H1 (cell line): ENCODE measurements at regions not wholly inside any gene's neighbourhood (a gene's known extent, or its start where the extent isn't known, plus 50 kb on each side); places are given as distances from the start of the nearest gene placed in this dataset.

ENCODE experiments used
- CTCF ChIA-PET: fragments of 300-600 bp; sonication (Branson Sonifier 250); formaldehyde crosslinking; loops from one replicate; lab custom pipeline; 2021; ENCODE audit not compliant: partially characterized antibody; lab: Charles Lee
- POLR2A ChIA-PET: fragments of 300-600 bp; sonication (Branson Sonifier 250); formaldehyde crosslinking; loops from one replicate; lab custom pipeline; 2021; ENCODE audit warnings: inconsistent platforms; ENCODE audit not compliant: partially characterized antibody; lab: Charles Lee
- DNase-seq, 2 experiments: peaks; one replicate each; pipeline versions ENCODE4 v3.0.0 to v3.0.0-alpha.2; 2010 to 2022; ENCODE audit warnings: low spot score in 2 of 2, low read depth in 1 of 2, mixed read lengths in 1 of 2
- FAIRE-seq: peaks from 2 replicates; lab custom pipeline; 2011; peaks lifted over from hg19 to GRCh38; lab: Jason Lieb, UNC
- H2AFZ ChIP-seq: 2 replicates; pipeline ENCODE4 v1.8.1; 2012; ENCODE audit warnings: low read length, inconsistent platforms
- H2AK5ac ChIP-seq: 2 replicates; pipeline ENCODE4 v1.6.1; 2013; ENCODE audit warnings: low read depth, low read length
- H2BK120ac ChIP-seq: replicated peaks from 2 replicates; pipeline ENCODE3; 2013; ENCODE audit warnings: low read depth, low read length, inconsistent platforms
- H2BK12ac ChIP-seq: 2 replicates; pipeline ENCODE4 v1.6.1; 2013; ENCODE audit warnings: low read depth, low read length
- H2BK15ac ChIP-seq: 2 replicates; pipeline ENCODE4 v1.6.1; 2013; ENCODE audit warnings: low read length
- H2BK20ac ChIP-seq: 2 replicates; pipeline ENCODE4 v1.6.1; 2013; ENCODE audit warnings: low read length
- H2BK5ac ChIP-seq: 2 replicates; pipeline ENCODE4 v1.6.1; 2013; ENCODE audit warnings: low read depth, low read length
- H3K14ac ChIP-seq: 2 replicates; pipeline ENCODE4 v1.6.1; 2013; ENCODE audit warnings: inconsistent platforms; ENCODE audit not compliant: insufficient read length
- H3K18ac ChIP-seq: 2 replicates; pipeline ENCODE4 v1.6.1; 2013; ENCODE audit warnings: low read length; ENCODE audit errors: extremely low read depth
- H3K23ac ChIP-seq: 2 replicates; pipeline ENCODE4 v1.6.1; 2013; ENCODE audit warnings: inconsistent platforms; ENCODE audit not compliant: insufficient read length
- H3K23me2 ChIP-seq: 2 replicates; pipeline ENCODE4 v1.6.1; 2013; ENCODE audit warnings: low read depth, low read length
- H3K27ac ChIP-seq: 2 replicates; pipeline ENCODE4 v1.6.1; 2011; ENCODE audit warnings: low read depth, low read length, inconsistent platforms
- H3K27me3 ChIP-seq, 4 experiments: replicated peaks in 1 of 4; 1 replicate in 1 of 4; 2 replicates in 3 of 4; pipeline versions ENCODE4 v1.6.1 to v1.8.1; 2011 to 2013; ENCODE audit warnings: low read length in 3 of 4, mild to moderate bottlenecking in 3 of 4, inconsistent platforms in 2 of 4, mixed read lengths in 2 of 4, moderate library complexity in 1 of 4; ENCODE audit not compliant: control insufficient read depth in 3 of 4, insufficient read depth in 3 of 4; ENCODE audit errors: extremely low read depth in 1 of 4
- H3K36me3 ChIP-seq, 4 experiments: 2 replicates each; pipeline versions ENCODE4 v1.6.1 to v1.8.1; 2011 to 2013; ENCODE audit warnings: mild to moderate bottlenecking in 4 of 4, low read length in 3 of 4, moderate library complexity in 2 of 4, control low read depth in 1 of 4, inconsistent platforms in 1 of 4; ENCODE audit not compliant: insufficient read depth in 4 of 4, control insufficient read depth in 2 of 4
- H3K4ac ChIP-seq: replicated peaks from 2 replicates; pipeline ENCODE3; 2013; ENCODE audit warnings: low read length, low read depth, mixed read lengths, inconsistent platforms; ENCODE audit not compliant: insufficient read length
- H3K4me1 ChIP-seq, 4 experiments: replicated peaks in 1 of 4; 1 replicate in 1 of 4; 2 replicates in 3 of 4; pipeline versions ENCODE4 v1.6.1 to v1.8.1; 2011 to 2013; ENCODE audit warnings: low read length in 3 of 4, inconsistent platforms in 2 of 4, mixed read lengths in 1 of 4; ENCODE audit not compliant: insufficient read depth in 4 of 4, control insufficient read depth in 3 of 4
- H3K4me2 ChIP-seq, 2 experiments: 2 replicates each; pipeline versions ENCODE4 v1.6.1 to v1.8.1; 2011 to 2013; ENCODE audit warnings: low read depth in 2 of 2, low read length in 2 of 2, control low read depth in 1 of 2, inconsistent platforms in 1 of 2, mild to moderate bottlenecking in 1 of 2; ENCODE audit not compliant: insufficient read depth in 1 of 2
- H3K4me3 ChIP-seq, 4 experiments: fragments of 200-600, 300-600 bp in 1 of 4; sonication (generic), shearing (Covaris generic), sonication (Bioruptor Twin) in 1 of 4; 2 replicates each; pipeline versions ENCODE4 v1.5.1 to v1.8.1; 2011 to 2016; ENCODE audit warnings: low read length in 4 of 4, low read depth in 3 of 4, control low read depth in 2 of 4, inconsistent platforms in 2 of 4, mild to moderate bottlenecking in 2 of 4, mixed read lengths in 1 of 4, moderate library complexity in 1 of 4; ENCODE audit not compliant: insufficient read depth in 2 of 4; ENCODE audit errors: extremely low read depth in 1 of 4
- H3K56ac ChIP-seq: replicated peaks from 2 replicates; pipeline ENCODE3; 2013; ENCODE audit warnings: low read depth, mild to moderate bottlenecking, mixed read lengths, low read length, inconsistent platforms; ENCODE audit not compliant: insufficient read length
- H3K79me1 ChIP-seq: 2 replicates; pipeline ENCODE4 v1.6.1; 2013; ENCODE audit warnings: low read depth, low read length, control low read depth
- H3K79me2 ChIP-seq, 2 experiments: 2 replicates each; pipeline versions ENCODE4 v1.6.1 to v1.8.1; 2012 to 2013; ENCODE audit warnings: low read length in 2 of 2, mild to moderate bottlenecking in 2 of 2, inconsistent platforms in 1 of 2; ENCODE audit not compliant: insufficient read depth in 2 of 2, control insufficient read depth in 1 of 2
- H3K9ac ChIP-seq, 4 experiments: replicated peaks in 1 of 4; 1 replicate in 1 of 4; 2 replicates in 3 of 4; pipeline versions ENCODE4 v1.6.1 to v1.8.1; 2011 to 2013; ENCODE audit warnings: low read depth in 3 of 4, low read length in 3 of 4, control low read depth in 2 of 4, mild to moderate bottlenecking in 2 of 4, moderate library complexity in 2 of 4, inconsistent platforms in 1 of 4; ENCODE audit errors: extremely low read depth in 1 of 4
- H3K9me3 ChIP-seq, 2 experiments: 2 replicates each; pipeline versions ENCODE4 v1.6.1 to v1.8.1; 2012 to 2013; ENCODE audit warnings: mild to moderate bottlenecking in 2 of 2, moderate library complexity in 2 of 2, control low read depth in 1 of 2, inconsistent platforms in 1 of 2, low read depth in 1 of 2, low read length in 1 of 2, mixed read lengths in 1 of 2; ENCODE audit not compliant: insufficient read depth in 2 of 2
- H4K20me1 ChIP-seq, 2 experiments: replicated peaks in 1 of 2; 2 replicates each; pipeline versions ENCODE3 to v1.8.1; 2011 to 2013; ENCODE audit warnings: inconsistent platforms in 2 of 2, low read length in 2 of 2, mild to moderate bottlenecking in 1 of 2; ENCODE audit not compliant: insufficient read depth in 2 of 2, control insufficient read depth in 1 of 2
- H4K5ac ChIP-seq: 2 replicates; pipeline ENCODE4 v1.6.1; 2013; ENCODE audit warnings: low read length, low read depth, mixed read lengths, inconsistent platforms; ENCODE audit not compliant: insufficient read length
- H4K8ac ChIP-seq: 2 replicates; pipeline ENCODE4 v1.8.0; 2013; ENCODE audit warnings: mild to moderate bottlenecking, moderate library complexity, low read length, inconsistent platforms; ENCODE audit not compliant: insufficient read depth; ENCODE audit errors: extremely low read depth
- H4K91ac ChIP-seq: replicated peaks from 2 replicates; pipeline ENCODE3; 2013; ENCODE audit warnings: low read length, mixed read lengths, inconsistent platforms; ENCODE audit not compliant: insufficient read length
- CBX5 ChIP-seq: fragments of 300-800, 300-1000 bp; sonication (generic); IDR thresholded peaks from 2 replicates; pipeline ENCODE4 v1.7.1; 2016; ENCODE audit warnings: antibody characterized with exemption, low read length, low read depth
- CHD1 ChIP-seq: IDR thresholded peaks from 2 replicates; pipeline ENCODE4 v1.6.1; 2012; ENCODE audit warnings: low read depth, low read length, improper control_type of control experiment
- GABPA ChIP-seq: IDR thresholded peaks from 2 replicates; pipeline ENCODE4 v1.6.1; 2011; ENCODE audit warnings: mild to moderate bottlenecking, low read length, moderate library complexity, borderline replicate concordance; ENCODE audit not compliant: insufficient read depth
- RAD21 ChIP-seq, 2 experiments: IDR thresholded peaks in 1 of 2; conservative IDR thresholded peaks in 1 of 2; 2 replicates each; pipeline ENCODE4 v1.6.1; 2011; ENCODE audit warnings: low read depth in 2 of 2, low read length in 2 of 2, improper control_type of control experiment in 1 of 2, inconsistent platforms in 1 of 2, mild to moderate bottlenecking in 1 of 2, moderate library complexity in 1 of 2
- SAP30 ChIP-seq: fragments of 300-600 bp; sonication (generic); IDR thresholded peaks from 2 replicates; pipeline ENCODE4 v1.7.1; 2012; ENCODE audit warnings: low read length, moderate library complexity, mild to moderate bottlenecking, inconsistent platforms; ENCODE audit not compliant: insufficient read depth, insufficient replicate concordance
- WGBS, 2 experiments: shearing (Covaris generic) in 1 of 2; methylation state at CpG; one replicate each; pipeline versions ENCODE4 v1.1.6 to v1.1.7; 2013 to 2015; ENCODE audit warnings: low lambda C conversion rate in 2 of 2, mixed read lengths in 2 of 2, inconsistent platforms in 1 of 2, low coverage in 1 of 2, missing lambda C conversion rate in 1 of 2; ENCODE audit not compliant: insufficient replicate concordance in 2 of 2, insufficient coverage in 1 of 2, insufficient read length in 1 of 2; ENCODE audit errors: extremely low coverage in 1 of 2, missing lambda C conversion rate in 1 of 2; 5-methylcytosine and 5-hydroxymethylcytosine counted together
- TF ChIP-seq, protein P1 (sequence below), 3 experiments: IDR thresholded peaks; 1 replicate in 2 of 3; 2 replicates in 1 of 3; pipeline versions ENCODE4 v1.5.1 to v1.6.1; 2011; ENCODE audit warnings: low read length in 3 of 3, mild to moderate bottlenecking in 3 of 3, inconsistent platforms in 2 of 3, low read depth in 1 of 3, moderate library complexity in 1 of 3; ENCODE audit not compliant: insufficient read depth in 1 of 3; ENCODE audit errors: control extremely low read depth in 1 of 3
- TF ChIP-seq, protein P2 (sequence below): IDR thresholded peaks from 2 replicates; pipeline ENCODE4 v1.6.1; 2011; ENCODE audit warnings: low read length, improper control_type of control experiment

DNA sequence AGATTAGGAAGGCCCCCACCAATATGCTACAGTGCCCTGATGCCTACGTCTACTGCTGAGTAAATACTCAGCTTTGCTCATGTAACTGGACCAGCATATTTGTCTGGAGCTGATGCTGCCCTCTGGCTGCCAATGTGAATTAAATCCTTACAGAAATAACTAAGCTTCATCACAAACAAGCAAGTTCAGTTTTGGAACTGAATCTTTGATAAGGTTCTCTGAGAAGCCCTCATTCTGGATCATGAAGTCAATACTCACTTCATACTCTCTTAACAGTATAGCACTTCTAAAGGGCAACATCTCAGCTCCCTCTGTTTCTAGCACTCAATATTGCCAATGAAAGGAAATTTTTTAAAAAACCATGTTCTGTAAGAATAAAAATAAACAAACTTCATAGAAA is 246.7 kb downstream of the ETV1 start:
- no peak overlapping the region for H2BK5ac ChIP-seq
- H3K9ac ChIP-seq, result no peak overlapping the region
- no peaks in the 10 kb centered on the region for H3K27me3 ChIP-seq
- POLR2A ChIA-PET, result no interaction called here
- no peak overlapping the region for H3K14ac ChIP-seq
- no peak overlapping the region for H2AFZ ChIP-seq
- H3K36me3 ChIP-seq, result no peaks in the 10 kb centered on the region
- H3K79me1 ChIP-seq, result no peaks in the 10 kb centered on the region
- H3K79me2 ChIP-seq, result no peaks in the 10 kb centered on the region
- no peak overlapping the region for H4K91ac ChIP-seq
- no peak overlapping the region for H3K56ac ChIP-seq
- H3K23ac ChIP-seq, result no peak overlapping the region
- H3K4me1 ChIP-seq, result no peaks in the 10 kb centered on the region
- H2BK15ac ChIP-seq, result no peak overlapping the region
- no peak overlapping the region for H2BK20ac ChIP-seq
- H3K9me3 ChIP-seq, result no peaks in the 10 kb centered on the region
- no peak overlapping the region for H2BK12ac ChIP-seq
- H3K4me2 ChIP-seq, result no peak overlapping the region
- no peak overlapping the region for H2AK5ac ChIP-seq
- no peak overlapping the region for H2BK120ac ChIP-seq
- no peak for DNase-seq
- H4K20me1 ChIP-seq, result no peaks in the 10 kb centered on the region
- no peak overlapping the region for H3K4ac ChIP-seq
- H3K27ac ChIP-seq, result no peak overlapping the region
- TF ChIP-seq GABPA (no peak), RAD21 (IDR thresholded peaks at IDR 0.05 in 1 of 2, conservative IDR thresholded peaks at IDR 0.05 in 1 of 2; ENCODE audit: low read depth in 2 of 2, low read length in 2 of 2) (peak; percentile 61 to 73), SAP30 (no peak), CHD1 (no peak), CBX5 (no peak)
- TF ChIP-seq, protein P1, sequence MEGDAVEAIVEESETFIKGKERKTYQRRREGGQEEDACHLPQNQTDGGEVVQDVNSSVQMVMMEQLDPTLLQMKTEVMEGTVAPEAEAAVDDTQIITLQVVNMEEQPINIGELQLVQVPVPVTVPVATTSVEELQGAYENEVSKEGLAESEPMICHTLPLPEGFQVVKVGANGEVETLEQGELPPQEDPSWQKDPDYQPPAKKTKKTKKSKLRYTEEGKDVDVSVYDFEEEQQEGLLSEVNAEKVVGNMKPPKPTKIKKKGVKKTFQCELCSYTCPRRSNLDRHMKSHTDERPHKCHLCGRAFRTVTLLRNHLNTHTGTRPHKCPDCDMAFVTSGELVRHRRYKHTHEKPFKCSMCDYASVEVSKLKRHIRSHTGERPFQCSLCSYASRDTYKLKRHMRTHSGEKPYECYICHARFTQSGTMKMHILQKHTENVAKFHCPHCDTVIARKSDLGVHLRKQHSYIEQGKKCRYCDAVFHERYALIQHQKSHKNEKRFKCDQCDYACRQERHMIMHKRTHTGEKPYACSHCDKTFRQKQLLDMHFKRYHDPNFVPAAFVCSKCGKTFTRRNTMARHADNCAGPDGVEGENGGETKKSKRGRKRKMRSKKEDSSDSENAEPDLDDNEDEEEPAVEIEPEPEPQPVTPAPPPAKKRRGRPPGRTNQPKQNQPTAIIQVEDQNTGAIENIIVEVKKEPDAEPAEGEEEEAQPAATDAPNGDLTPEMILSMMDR (IDR thresholded peaks at IDR 0.05; ENCODE audit: control extremely low read depth in 1 of 3, insufficient read depth in 1 of 3, low read depth in 1 of 3, low read length in 3 of 3), result peak in 2 of 3 experiments; percentile 46 to 65; a peak in 3 of 4 replicates
- TF ChIP-seq, protein P2, sequence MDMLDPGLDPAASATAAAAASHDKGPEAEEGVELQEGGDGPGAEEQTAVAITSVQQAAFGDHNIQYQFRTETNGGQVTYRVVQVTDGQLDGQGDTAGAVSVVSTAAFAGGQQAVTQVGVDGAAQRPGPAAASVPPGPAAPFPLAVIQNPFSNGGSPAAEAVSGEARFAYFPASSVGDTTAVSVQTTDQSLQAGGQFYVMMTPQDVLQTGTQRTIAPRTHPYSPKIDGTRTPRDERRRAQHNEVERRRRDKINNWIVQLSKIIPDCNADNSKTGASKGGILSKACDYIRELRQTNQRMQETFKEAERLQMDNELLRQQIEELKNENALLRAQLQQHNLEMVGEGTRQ, result no peak
- H3K18ac ChIP-seq, result no peak overlapping the region
- no peaks in the 10 kb centered on the region; the same call in 1 of the 2 replicates for H3K23me2 ChIP-seq
- no peak overlapping the region for H3K4me3 ChIP-seq
- WGBS, 2 experiments, result 84% methylated on average over 1 of the region's 1 CpG; no CpG with 5 or more reads in 1 of the 2 experiments
- no peak overlapping the region for H4K8ac ChIP-seq
- no peak overlapping the region for H4K5ac ChIP-seq
- CTCF ChIA-PET, result interaction anchor here (0.6 to 2.7 kb wide), 27 partner anchors 8 to 1237 kb away, joined by 3 to 15 read pairs (median 3); no protein-coding TSS in a partner anchor
- no peak for FAIRE-seq
